NCI-H2196 (cell line): ENCODE measurements at regions not wholly inside any gene's neighbourhood (a gene's known extent, or its start where the extent isn't known, plus 50 kb on each side); places are given as distances from the start of the nearest gene placed in this dataset.

ENCODE experiments used
- DNase-seq: peaks from one replicate; lab custom pipeline; 2025; ENCODE audit not compliant: unreplicated experiment; lab: John Stamatoyannopoulos, UW

- no peak for DNase-seq
These were observed 763.9 kb upstream of the COBL start for GRCh38 chr7:52080493-52080892.

DNA sequence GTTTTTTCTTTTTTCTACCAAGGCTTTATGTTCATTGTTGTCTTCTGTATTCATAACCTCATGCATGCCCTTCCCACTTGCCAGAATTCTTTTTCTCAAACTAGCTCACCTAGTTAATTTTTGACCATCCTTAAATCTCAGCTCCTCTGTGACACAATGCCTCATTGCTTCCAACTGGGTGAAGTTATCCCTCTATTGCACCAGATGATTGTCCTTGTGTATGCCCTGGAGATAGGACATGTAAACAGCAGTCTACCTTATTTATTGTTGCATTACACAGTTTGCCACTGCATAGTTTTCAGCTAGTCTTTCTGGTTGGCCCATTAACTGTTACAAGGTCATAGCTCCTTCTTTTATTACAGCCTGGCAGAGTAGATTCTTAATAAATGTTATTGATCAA is 763.1 kb upstream of the COBL start:
- no peak for DNase-seq

DNA sequence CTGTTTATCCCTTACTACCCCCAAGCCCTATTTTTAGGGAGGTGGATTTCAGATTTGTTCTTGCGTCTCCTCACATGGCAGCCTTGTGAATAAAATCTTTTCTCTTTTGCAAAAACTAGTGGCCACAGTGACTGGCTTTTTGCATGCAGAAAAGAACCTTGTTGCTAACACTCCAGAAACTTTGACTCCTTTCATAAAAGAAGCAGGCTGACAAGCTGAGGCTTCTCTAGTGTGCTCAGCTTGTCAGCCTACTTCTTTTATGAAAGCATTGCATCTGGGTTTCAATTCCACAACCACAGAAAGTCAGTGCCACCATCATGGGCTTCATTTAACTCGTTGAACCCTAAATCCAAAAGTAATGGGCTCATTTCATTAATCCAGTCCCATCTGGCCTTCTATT is 761.0 kb upstream of the COBL start:
- DNase-seq: no peak

DNA sequence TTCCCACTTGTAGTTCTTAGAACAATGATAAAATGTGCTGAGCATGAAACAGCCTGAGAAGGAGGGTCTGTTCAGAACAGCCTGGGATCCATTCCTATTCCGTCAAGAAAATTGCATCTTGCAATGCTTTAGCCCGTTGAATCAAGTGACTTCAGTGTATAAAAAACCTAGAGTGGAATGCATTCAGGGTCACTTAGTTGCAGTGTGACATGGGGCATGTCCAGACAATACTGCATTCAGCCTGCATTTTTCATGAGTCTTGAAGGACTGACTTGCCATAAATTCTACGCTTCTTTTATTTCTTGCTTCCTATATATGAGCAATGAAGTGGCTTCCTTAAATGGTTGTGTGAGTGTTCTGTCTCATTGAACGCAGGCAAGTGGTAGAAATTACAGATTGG is 758.3 kb upstream of the COBL start:
- no peak for DNase-seq

- DNase-seq: no peak
These were observed 757.5 kb upstream of the COBL start for GRCh38 chr7:52074071-52074470.

DNA sequence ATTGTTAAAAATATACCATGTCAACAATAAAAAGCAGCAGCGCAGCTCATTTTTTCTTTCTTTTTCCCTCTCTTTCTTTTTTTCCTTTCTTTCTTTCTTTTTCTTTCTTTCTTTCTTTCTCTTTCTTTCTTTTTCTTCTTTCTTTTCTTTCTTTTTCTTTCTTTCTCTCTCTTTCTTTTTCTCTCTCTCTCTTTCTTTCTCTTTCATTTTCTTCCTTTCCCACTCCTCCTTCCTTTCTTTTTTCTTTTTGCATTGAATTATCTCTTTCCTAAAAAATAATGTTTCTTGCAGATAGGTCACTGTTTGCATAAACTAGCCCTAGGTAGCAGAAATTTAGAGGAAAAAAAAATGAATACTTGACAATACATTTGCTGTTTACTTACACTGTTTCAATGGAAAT is 755.1 kb upstream of the COBL start:
- DNase-seq: no peak

DNA sequence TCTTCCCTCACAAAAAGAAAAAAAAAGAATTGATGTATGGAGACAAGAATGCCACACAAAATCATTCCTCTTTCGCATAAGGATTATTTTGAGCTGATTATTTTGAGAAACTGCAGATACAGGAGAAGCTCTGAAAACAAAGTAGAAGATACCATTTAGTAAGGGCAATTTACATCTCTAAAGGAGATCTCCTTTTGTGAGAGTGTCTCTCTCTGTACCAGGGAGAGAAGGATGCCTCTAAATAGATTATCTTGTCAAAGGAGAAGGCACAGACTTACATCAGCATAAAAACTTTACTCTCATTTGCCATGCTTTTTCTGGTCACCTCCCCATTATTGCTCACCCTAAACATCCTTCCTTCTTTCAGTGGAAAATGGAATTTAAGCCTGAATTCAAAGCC is 747.9 kb upstream of the COBL start:
- DNase-seq: no peak

GRCh38 chr7:52061666-52062065 is 745.1 kb upstream of the COBL start:
- no peak for DNase-seq

- no peak for DNase-seq
These were observed 736.9 kb upstream of the COBL start for GRCh38 chr7:52053525-52053924.

GRCh38 chr7:52030722-52031121 is 714.1 kb upstream of the COBL start:
- no peak for DNase-seq

DNA sequence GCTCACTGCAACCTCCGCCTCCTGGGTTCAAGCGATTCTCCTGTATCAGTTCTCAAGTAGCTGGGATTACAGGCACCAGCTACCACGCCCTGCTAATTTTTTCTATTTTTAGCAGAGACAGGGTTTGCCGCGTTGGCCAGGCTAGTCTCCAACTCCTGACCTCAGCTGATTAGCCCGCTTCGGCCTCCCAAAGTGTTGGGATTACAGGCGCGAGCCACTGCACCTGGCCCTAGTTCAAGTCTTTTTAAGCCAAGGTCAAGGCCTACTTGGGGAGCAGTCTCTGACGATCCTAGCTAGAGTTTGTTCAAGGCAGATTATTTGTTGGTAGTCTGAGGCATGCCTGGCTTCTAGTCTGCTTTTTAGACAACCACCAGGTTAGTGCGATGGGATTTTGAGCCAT is 709.5 kb upstream of the COBL start:
- DNase-seq: no peak

GRCh38 chr7:52021343-52021742 is 704.7 kb upstream of the COBL start:
- DNase-seq: no peak

GRCh38 chr7:52018680-52019054 is 702.1 kb upstream of the COBL start:
- DNase-seq: no peak

GRCh38 chr7:52017802-52018679 is 701.4 kb upstream of the COBL start:
- DNase-seq: peak; percentile 5

DNA sequence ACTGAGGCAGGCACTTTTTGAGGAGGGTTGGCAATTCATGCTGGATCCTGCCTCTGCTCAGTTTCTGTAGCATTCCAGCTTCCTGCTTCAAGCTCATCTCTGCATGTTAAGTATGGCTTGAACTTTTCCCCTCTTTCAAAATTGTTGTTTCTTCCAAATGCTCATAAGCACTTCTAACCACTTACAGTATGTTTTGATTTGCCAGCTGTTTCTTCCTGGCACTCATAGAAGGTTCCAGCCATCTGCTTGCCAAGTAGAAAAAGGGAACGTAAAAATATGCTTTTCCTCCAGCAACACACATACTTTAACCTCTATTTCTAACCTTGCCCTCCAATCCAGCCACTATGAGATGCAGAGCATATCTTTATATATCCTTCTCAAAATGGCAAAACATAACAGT is 692.6 kb upstream of the COBL start:
- DNase-seq: no peak

- DNase-seq: no peak
These were observed 690.1 kb upstream of the COBL start for GRCh38 chr7:52006674-52007073.

GRCh38 chr7:52005613-52006012 is 689.0 kb upstream of the COBL start:
- no peak for DNase-seq

- no peak for DNase-seq
These were observed 679.1 kb upstream of the COBL start for GRCh38 chr7:51995596-51996179.

DNA sequence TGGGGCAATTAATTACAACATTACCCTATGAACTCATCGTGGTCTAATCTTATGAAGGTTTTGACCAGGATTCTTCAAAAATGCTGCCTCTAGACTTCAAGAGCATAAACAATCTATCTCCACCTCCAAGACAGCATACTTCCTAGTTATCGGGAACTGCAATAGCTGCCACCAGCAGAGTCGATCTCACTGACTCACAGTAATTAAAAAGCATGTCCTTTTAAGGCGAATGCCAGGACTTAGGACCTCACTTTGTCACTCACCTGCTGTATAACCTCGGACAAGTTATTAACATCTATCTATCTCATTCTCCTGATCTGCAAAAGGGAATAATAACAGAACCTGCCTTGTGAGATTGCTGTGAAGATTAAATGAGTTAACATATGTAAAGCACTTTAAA is 666.0 kb upstream of the COBL start:
- DNase-seq: no peak

- no peak for DNase-seq
These were observed 664.2 kb upstream of the COBL start for GRCh38 chr7:51980812-51981211.

DNA sequence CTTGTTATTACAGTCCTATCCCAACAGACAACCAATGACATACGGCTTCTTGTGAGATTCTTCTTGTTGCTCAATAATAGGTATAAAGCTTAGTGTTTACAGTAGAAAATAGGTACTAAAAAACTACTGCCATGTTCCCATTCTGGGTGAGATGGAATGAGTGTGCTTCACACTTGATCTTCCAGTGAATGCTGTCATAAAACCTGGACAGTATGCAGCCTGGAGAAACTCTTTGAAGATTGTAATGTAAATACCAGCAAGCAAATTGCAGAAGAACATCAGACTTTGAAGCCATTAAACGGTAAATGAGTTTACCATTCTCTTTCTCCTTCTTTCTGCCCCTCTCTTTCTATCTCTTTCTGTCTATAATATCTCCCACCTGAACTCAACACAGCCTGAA is 663.7 kb upstream of the COBL start:
- DNase-seq: no peak

GRCh38 chr7:51977913-51978312 is 661.3 kb upstream of the COBL start:
- no peak for DNase-seq

GRCh38 chr7:51973939-51974338 is 657.3 kb upstream of the COBL start:
- no peak for DNase-seq
